Smooth muscle cell (in vitro differentiated cells): ENCODE measurements at regions not wholly inside any gene's neighbourhood (a gene's known extent, or its start where the extent isn't known, plus 50 kb on each side); places are given as distances from the start of the nearest gene placed in this dataset.

ENCODE experiments used
- DNase-seq: peaks from one replicate; lab custom pipeline; 2025; ENCODE audit not compliant: unreplicated experiment; lab: John Stamatoyannopoulos, UW
- H2AFZ ChIP-seq: fragments of 200-600 bp; sonication (generic); 2 replicates; pipeline ENCODE4 v1.6.0; 2016; ENCODE audit warnings: antibody characterized with exemption, low read depth, mild to moderate bottlenecking
- H3F3A ChIP-seq: fragments of 200-600 bp; sonication (generic); 2 replicates; pipeline ENCODE4 v1.6.0; 2017; ENCODE audit warnings: antibody characterized with exemption, low read depth
- H3K27ac ChIP-seq: fragments of 200-600 bp; sonication (generic); 2 replicates; pipeline ENCODE4 v1.5.1; 2016; ENCODE audit warnings: low read depth, mild to moderate bottlenecking
- H3K27me3 ChIP-seq: fragments of 200-600 bp; sonication (generic); 2 replicates; pipeline ENCODE4 v1.6.1; 2016; ENCODE audit warnings: low read depth, mild to moderate bottlenecking
- H3K36me3 ChIP-seq: fragments of 200-600 bp; sonication (generic); 2 replicates; pipeline ENCODE4 v1.5.1; 2016; ENCODE audit warnings: low read depth
- H3K4me1 ChIP-seq: fragments of 200-600 bp; sonication (generic); 2 replicates; pipeline ENCODE4 v1.5.1; 2016; ENCODE audit warnings: low read depth
- H3K4me2 ChIP-seq: fragments of 200-600 bp; sonication (generic); 2 replicates; pipeline ENCODE4 v1.6.0; 2016; ENCODE audit warnings: mild to moderate bottlenecking
- H3K4me3 ChIP-seq: fragments of 200-600 bp; sonication (generic); 2 replicates; pipeline ENCODE4 v1.5.1; 2016; ENCODE audit warnings: mild to moderate bottlenecking
- H3K79me2 ChIP-seq: fragments of 200-600 bp; sonication (generic); 2 replicates; pipeline ENCODE4 v1.6.0; 2016; ENCODE audit warnings: low read depth, mild to moderate bottlenecking
- H3K9ac ChIP-seq: fragments of 200-600 bp; sonication (generic); 2 replicates; pipeline ENCODE4 v1.6.0; 2016; ENCODE audit warnings: low read depth
- H3K9me3 ChIP-seq: fragments of 200-600 bp; sonication (generic); replicated peaks from 2 replicates; pipeline ENCODE4 v1.5.1; 2016; ENCODE audit warnings: low read depth
- H4K20me1 ChIP-seq: fragments of 200-600 bp; sonication (generic); 2 replicates; pipeline ENCODE4 v1.6.0; 2016; ENCODE audit warnings: low read depth
- CTCF ChIP-seq: fragments of 200-600 bp; sonication (generic); IDR thresholded peaks from 2 replicates; pipeline ENCODE4 v1.5.1; 2017; ENCODE audit warnings: borderline replicate concordance, mild to moderate bottlenecking, antibody characterized with exemption; ENCODE audit not compliant: insufficient read depth, poor library complexity, severe bottlenecking
- WGBS: methylation state at CpG from one replicate; pipeline ENCODE4 v1.1.7; 2016; ENCODE audit warnings: low lambda C conversion rate; 5-methylcytosine and 5-hydroxymethylcytosine counted together

DNA sequence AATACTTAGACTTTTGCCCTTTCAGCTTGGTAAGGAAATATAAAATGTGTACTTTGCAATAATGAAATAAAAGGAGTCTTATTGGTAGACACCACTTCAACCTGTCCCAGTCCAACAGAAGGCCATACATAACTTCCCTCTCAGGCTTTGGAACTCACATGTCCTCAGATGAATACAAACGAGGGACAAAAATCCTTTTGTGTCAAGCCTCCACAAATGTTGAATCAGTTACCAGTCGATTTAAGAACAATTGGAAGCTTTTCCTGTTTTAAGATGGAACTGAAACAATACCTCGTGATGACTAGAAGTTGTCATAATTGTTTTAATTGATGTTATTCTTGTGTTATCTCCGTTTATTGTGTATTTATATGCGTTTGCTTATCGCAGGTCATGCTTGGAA, 385.1 kb upstream of the POU3F3 start:
- no peak overlapping the region for H3K4me3 ChIP-seq
- DNase-seq: no peak
- no peaks in the 10 kb centered on the region for H3K27me3 ChIP-seq
- H3F3A ChIP-seq: no peaks in the 10 kb centered on the region
- no peak overlapping the region for H3K27ac ChIP-seq
- no peaks in the 10 kb centered on the region for H3K79me2 ChIP-seq
- WGBS: 77% methylated on average over 6 of the region's 6 CpGs
- H3K4me1 ChIP-seq: peaks cover 15% of the 10 kb centered on the region
- no peak overlapping the region for H3K9ac ChIP-seq
- H4K20me1 ChIP-seq: no peaks in the 10 kb centered on the region
- no peaks in the 10 kb centered on the region for H3K36me3 ChIP-seq
- no peak for TF ChIP-seq CTCF
- H3K4me2 ChIP-seq: no peak overlapping the region
- no peak overlapping the region for H2AFZ ChIP-seq
- H3K9me3 ChIP-seq: no peaks in the 10 kb centered on the region

GRCh38 chr2:104472076-104472475, 381.8 kb upstream of the POU3F3 start:
- TF ChIP-seq CTCF: no peak
- H3K4me2 ChIP-seq: no peak overlapping the region
- 72% methylated on average over 2 of the region's 2 CpGs for WGBS
- H4K20me1 ChIP-seq: no peaks in the 10 kb centered on the region
- DNase-seq: no peak
- H3F3A ChIP-seq: no peaks in the 10 kb centered on the region
- H3K4me1 ChIP-seq: peaks cover 15% of the 10 kb centered on the region
- H3K4me3 ChIP-seq: no peak overlapping the region
- H3K27me3 ChIP-seq: peaks cover 6% of the 10 kb centered on the region
- no peak overlapping the region for H2AFZ ChIP-seq
- no peaks in the 10 kb centered on the region for H3K36me3 ChIP-seq
- H3K79me2 ChIP-seq: no peaks in the 10 kb centered on the region
- no peak overlapping the region for H3K27ac ChIP-seq
- H3K9ac ChIP-seq: no peak overlapping the region
- no peaks in the 10 kb centered on the region for H3K9me3 ChIP-seq

- WGBS: 89% methylated on average over 2 of the region's 2 CpGs
- H2AFZ ChIP-seq: no peak overlapping the region
- TF ChIP-seq CTCF: no peak
- no peak overlapping the region for H3K4me3 ChIP-seq
- H3K79me2 ChIP-seq: no peaks in the 10 kb centered on the region
- DNase-seq: no peak
- peaks cover 15% of the 10 kb centered on the region for H3K4me1 ChIP-seq
- no peaks in the 10 kb centered on the region for H3K9me3 ChIP-seq
- H3K27me3 ChIP-seq: peaks cover 6% of the 10 kb centered on the region
- no peaks in the 10 kb centered on the region for H3K36me3 ChIP-seq
- no peak overlapping the region for H3K27ac ChIP-seq
- H3K4me2 ChIP-seq: no peak overlapping the region
- H3F3A ChIP-seq: no peaks in the 10 kb centered on the region
- H4K20me1 ChIP-seq: no peaks in the 10 kb centered on the region
- no peak overlapping the region for H3K9ac ChIP-seq
These were observed 380.4 kb upstream of the POU3F3 start for GRCh38 chr2:104473546-104473945.

GRCh38 chr2:104474716-104475115, 379.2 kb upstream of the POU3F3 start:
- no peak for DNase-seq
- TF ChIP-seq CTCF: no peak
- Histone ChIP-seq H3K9me3 (no peaks in the 10 kb centered on the region), H4K20me1 (no peaks in the 10 kb centered on the region), H3K27me3 (peaks cover 6% of the 10 kb centered on the region), H3K9ac (no peak overlapping the region), H3K79me2 (no peaks in the 10 kb centered on the region), H3K4me3 (no peak overlapping the region), H3K4me1 (peaks cover 8% of the 10 kb centered on the region), H3K27ac (no peak overlapping the region), H3F3A (no peaks in the 10 kb centered on the region), H3K4me2 (no peak overlapping the region), H3K36me3 (no peaks in the 10 kb centered on the region), H2AFZ (no peak overlapping the region)
- WGBS: 89% methylated on average over 6 of the region's 6 CpGs
